GM19035 (cell line): ENCODE measurements at regions not wholly inside any gene's neighbourhood (a gene's known extent, or its start where the extent isn't known, plus 50 kb on each side); places are given as distances from the start of the nearest gene placed in this dataset.
"Not testable (repeated sequence)": the region's sequence is repeated elsewhere in the genome, so short reads cannot be mapped to it uniquely, and the experiment has no call there.

Experiments
- ATAC-seq: cut with Tn5 transposase; IDR thresholded peaks from one replicate; pipeline ENCODE4 v1.9.1; 2021; ENCODE audit not compliant: unreplicated experiment

DNA sequence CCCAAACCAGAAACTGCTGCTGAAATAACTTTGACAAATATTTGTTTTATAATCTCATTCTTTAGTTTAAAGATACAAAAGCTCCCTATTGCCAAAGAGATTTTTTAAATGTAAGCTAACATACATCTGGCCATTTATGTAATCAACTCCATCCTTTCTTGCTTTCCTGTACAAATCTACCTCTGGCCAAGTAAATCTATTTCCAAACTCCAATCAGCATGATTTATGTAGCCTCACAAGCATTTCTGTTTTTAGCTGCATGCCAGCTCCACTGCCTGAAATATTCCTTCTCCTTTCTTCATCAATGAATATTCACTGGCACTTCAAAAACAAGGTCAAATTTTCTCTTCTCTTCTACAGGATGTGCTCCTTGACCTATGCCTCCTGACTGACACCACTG, 80.0 kb downstream of the SHOX2 start:
- ATAC-seq: no peak

DNA sequence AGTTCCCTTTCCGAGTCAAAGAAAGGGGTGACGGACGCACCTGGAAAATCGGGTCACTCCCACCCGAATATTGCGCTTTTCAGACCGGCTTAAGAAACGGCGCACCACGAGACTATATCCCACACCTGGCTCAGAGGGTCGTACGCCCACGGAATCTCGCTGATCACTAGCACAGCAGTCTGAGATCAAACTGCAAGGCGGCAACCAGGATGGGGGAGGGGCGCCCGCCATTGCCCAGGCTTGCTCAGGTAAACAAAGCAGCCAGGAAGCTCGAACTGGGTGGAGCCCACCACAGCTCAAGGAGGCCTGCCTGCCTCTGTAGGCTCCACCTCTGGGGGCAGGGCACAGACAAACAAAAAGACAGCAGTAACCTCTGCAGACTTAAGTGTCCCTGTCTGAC, 86.3 kb downstream of the SHOX2 start:
- ATAC-seq: not testable (repeated sequence)

GRCh38 chr3:158018462-158018861, 87.8 kb downstream of the SHOX2 start:
- ATAC-seq: no peak

GRCh38 chr3:158012901-158013300, 93.3 kb downstream of the SHOX2 start:
- no peak for ATAC-seq

- ATAC-seq: no peak
These were observed 100.7 kb downstream of the SHOX2 start for GRCh38 chr3:158005391-158006100.

- no peak for ATAC-seq
These were observed 107.0 kb downstream of the SHOX2 start for GRCh38 chr3:157999246-157999645.

DNA sequence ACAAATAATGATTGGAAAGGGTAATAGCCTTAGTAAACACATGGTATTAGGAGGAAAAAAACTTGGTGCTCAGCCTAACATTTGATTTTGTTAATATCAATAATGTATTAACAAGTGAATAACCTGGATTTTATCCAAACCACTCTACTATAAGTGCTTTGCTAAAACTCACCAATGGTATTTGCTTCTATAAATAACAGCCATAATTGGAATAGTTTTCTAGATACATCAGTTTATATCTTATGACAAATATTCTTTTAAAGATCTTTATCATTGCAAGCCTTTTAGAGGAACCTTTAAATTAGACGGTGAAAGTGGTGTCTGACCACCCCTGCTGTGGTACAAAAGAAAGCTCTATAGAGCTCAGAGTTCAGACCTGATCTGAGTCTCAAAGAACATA, 123.9 kb downstream of the SHOX2 start:
- no peak for ATAC-seq

DNA sequence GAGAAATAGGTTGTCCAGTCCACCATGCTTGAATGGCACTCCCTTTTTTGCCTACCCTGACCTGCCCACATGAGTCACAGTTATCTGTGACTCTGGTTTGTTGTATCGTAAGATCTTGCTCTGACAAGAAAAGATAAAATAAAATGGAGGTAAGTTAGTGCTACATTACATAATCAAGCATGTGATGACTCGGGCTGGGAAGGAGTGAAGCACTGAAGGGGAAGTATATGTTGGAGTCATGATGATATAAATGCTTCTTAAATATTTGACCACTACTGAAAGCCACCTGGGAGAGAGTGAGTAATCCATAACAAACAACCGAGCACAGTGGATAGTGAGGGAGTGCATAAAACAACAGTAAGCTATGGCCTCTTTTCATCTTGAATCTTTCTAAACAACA, 124.4 kb downstream of the SHOX2 start:
- ATAC-seq: no peak

- no peak for ATAC-seq
These were observed 127.2 kb downstream of the SHOX2 start for GRCh38 chr3:157979022-157979421.

- ATAC-seq: no peak
These were observed 144.6 kb downstream of the SHOX2 start for GRCh38 chr3:157961665-157962064.

- no peak for ATAC-seq
These were observed 147.8 kb downstream of the SHOX2 start for GRCh38 chr3:157958457-157958856.

GRCh38 chr3:157956850-157957249, 149.4 kb downstream of the SHOX2 start:
- no peak for ATAC-seq

DNA sequence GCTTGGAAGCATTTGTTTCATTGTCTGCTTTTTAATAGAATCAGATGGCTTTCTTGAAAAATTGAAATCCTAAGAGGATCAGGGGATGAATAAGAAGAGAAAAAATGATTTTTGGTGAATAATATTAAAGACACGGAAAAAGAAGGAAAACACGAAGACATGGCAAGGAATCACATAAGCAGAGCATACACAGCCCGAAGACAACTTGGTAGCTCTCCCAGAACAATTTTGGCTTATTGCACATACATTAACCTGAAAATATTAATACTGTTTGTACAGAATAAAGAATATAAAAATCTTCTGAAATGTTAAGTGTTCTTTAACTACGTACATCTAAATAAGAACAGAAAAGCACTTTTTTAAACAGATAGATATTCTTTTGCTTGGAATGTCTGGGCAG, 150.0 kb downstream of the SHOX2 start:
- ATAC-seq: no peak

DNA sequence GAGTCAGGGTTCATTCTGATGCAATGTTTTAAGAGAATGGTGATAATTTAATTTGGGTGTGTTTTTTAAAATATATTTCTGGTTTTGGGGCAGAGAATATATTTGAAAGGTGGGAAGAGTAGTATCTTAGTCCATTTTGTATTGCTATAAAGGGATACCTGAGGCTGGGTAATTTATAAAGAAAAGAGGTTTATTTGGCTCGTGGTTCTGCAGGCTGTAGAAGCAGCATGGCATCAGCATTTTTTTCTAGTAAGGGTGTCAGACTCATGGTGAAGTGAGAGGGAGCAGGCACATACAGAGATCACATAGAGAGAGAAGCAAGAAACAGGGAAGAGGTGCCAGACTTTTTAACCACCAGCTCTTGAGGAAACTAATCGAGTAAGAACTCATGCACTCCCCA, 152.7 kb downstream of the SHOX2 start:
- no peak for ATAC-seq

DNA sequence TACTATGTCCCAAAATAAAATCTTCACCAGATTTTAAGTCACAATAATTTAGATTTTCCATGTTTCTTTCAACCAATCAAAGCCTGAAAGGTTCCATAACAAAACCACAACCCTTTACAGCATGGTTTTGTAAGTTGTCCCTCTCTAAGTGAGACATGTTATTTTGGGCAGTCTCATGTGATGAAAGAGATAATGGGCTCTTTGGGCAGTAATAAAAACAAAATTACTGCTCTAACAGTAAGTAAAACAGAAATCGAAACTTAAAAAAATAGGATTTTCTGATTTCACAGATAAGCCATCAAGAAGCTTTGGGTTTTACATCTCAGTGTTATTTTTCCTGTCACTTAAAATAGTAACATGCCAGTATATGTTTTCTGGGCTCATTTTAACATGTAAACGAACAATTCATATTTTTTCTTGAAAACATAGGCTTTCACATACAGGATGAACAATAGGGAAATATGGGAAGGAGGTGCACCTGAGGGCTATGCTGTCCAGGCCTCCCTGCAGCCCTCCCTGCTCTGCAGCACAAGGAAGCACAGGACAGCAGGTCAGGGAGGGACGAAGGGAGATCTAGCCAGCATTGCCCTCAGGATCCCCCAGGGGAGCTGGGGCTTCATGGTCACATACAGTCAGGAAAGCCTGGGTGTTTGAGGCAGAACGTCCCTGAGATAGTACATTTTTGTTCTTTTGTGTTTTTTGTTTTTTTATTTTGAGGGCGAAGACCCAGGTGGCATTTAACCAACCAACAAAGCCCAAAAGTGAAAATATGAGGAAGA, 157.4 kb downstream of the SHOX2 start:
- ATAC-seq: no peak

DNA sequence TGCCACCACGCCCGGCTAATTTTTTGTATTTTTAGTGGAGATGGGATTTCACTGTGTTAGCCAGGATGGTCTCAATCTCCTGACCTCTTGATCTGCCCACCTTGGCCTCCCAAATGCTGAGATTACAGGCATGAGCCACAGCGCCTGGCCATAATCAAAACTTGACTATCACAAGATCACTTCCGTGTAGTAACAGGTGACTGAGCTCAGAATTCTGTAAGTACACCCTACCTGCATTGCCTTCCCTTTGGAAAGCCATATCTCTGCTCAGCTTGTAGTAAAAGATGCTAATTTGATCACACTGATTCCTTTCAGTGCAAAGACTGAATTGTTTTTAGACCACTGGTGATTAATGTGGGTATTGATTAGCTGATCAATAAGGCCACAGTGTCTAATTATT, 167.1 kb downstream of the SHOX2 start:
- no peak for ATAC-seq

GRCh38 chr3:157938154-157938779, 168.0 kb downstream of the SHOX2 start:
- ATAC-seq: no peak

- ATAC-seq: no peak
These were observed 174.7 kb downstream of the SHOX2 start for GRCh38 chr3:157931517-157931916.

- ATAC-seq: no peak
These were observed 176.0 kb downstream of the SHOX2 start for GRCh38 chr3:157930000-157930780.

DNA sequence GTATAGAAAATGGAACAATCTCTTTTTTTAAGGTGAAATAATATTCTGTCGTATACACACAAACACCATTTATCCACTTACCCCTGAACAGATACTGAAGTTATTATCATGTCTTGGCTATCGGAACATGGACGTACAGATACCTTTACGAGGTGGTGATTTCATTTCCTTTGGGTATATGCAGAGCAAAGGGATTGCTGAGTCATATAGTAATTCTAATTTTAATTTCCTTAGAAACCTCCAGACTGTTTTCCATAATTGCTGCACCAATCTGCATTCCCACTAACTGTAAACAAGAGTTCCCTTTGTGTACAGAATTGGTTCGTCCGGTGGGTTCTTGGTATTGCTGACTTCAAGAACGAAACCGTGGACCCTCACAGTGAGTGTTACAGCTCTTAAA, 179.4 kb downstream of the SHOX2 start:
- no peak for ATAC-seq

DNA sequence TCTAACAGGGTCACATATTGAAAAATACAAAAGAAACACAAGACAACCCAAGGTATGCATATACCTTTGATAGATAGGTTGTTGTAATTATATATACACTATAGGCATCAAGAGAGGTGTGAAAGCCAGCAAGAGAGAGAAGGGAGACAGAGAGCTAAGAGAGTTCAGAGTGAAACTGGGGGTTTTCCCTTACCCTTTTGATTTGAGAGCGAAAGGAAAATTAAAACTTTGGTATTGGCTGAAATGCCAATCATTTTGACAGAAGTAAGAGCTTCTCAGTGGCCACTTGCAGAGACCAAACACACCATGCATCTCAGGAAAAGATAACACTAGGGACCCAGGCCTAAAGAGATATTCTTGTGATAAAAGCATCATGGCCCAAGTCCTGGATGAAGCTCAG, 183.6 kb downstream of the SHOX2 start:
- peak; percentile 73 for ATAC-seq
